ENCODE measurements at regions not wholly inside any gene's neighbourhood (a gene's known extent, or its start where the extent isn't known, plus 50 kb on each side); places are given as distances from the start of the nearest gene placed in this dataset.

DNA sequence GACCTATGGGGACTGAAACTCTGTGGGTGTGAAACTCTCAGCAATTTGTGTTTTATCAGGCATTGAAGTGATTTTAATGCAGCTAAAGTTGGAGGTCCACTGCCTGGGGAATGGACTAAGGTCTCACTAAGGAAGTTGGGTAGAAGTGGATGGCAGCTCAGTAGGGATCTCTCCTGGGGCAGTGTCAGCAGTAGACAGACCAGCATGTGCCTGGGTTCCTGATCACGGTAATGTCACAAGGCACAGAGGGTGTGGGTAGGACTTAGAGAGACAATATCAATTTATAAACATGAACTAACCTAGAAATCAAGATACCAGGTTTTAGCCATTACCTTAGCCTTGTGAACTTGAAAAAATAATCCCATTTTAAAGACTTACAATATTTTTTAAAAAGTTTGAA is 380.3 kb upstream of the LCORL start:
- DNase-seq = no peak

DNA sequence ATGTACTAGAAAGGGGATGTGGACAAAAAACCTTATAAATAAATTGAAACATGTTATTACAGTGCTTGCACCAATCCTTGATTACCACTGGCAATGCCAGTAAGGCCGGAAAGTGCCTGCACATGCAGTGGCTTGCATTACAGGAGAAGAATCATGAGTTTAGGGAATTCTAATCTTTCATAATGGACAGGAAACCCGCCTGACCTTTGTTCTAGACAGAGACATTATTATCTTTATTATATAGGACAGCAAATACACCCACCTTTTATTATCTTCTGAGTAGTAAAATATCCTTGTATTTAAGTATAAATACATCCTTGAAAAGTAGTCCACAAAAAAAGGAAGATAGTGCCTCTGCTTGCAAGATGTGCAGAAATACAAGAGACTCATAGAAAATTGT is 379.9 kb upstream of the LCORL start:
- DNase-seq = no peak

GRCh38 chr4:18398661-18399060 is 377.1 kb upstream of the LCORL start:
- DNase-seq = no peak

- DNase-seq = no peak
Observed at GRCh38 chr4:18397681-18398390, 376.3 kb upstream of the LCORL start.

- DNase-seq = no peak
Observed at GRCh38 chr4:18394656-18395055, 373.1 kb upstream of the LCORL start.

GRCh38 chr4:18391354-18391728 is 369.8 kb upstream of the LCORL start:
- no peak for DNase-seq

DNA sequence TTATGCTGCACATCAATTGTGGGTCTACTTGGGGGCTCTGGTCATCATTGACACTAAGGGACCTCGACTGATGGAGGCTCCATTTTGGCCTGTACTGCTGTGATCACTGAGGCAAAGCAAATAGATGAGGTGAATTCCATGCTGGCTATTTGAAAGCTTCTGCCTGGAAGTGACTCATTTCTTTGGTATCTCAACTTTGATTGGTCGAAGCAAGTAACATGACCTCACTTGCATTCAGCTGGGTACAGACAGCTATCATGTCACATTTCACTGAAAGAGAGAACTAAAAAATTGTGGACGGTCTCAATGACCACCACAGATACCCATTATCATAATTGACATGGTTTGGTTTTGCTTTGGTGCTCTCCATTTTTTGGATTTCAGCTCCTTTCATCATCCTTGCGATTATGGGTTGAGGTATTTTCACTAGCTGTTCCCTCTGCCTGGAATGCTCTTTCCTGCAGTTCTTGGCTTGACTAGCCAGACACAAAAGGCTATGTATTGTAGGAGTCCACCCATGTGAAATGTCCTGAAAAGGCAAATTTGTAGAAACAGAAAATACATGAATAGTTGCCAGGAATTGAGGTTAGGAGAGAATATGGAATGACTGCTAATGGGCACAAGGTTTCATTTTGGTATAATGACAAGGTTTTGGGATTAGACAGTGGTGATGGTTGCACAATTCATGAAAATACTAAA is 369.2 kb upstream of the LCORL start:
- DNase-seq = no peak

DNA sequence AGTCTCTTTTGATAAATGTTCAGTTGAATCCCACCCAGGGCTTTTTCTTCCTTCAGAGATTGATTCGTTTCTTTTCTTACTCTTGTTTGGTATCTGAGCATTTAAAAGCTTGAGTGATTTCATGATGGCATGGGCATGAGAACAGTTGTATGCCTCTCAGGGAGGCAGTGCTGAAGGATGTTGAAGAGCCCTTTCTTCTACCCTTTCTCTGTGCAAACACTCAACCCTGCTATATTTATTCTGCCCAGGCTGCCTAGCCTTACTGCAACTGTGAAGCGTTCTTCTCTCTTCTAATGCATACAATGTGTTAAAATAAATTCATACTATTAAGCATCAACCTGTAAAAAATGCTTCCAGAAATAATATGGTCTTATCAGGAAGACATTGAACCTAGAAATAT is 367.6 kb upstream of the LCORL start:
- DNase-seq = no peak

- no peak for DNase-seq
Observed at GRCh38 chr4:18388039-18388438, 366.5 kb upstream of the LCORL start.

DNA sequence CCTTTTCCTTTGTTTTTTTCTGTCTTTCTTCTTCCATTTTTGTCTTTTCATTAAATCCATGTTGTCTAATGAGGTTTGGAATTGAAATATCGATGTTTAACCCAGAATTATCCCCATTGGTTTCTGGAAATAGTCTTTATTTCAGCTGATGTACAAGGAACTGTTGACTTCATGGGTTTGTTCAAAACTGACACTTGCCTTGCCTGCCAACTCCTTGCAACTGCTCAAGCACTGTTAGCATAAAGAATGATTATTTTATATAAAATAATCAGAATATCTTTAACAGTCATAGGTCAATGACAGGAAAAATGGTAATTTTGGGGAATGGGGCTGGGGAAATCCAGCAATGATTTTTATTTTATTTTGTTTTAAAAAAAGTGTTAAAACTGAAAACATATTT is 359.6 kb upstream of the LCORL start:
- DNase-seq = no peak

DNA sequence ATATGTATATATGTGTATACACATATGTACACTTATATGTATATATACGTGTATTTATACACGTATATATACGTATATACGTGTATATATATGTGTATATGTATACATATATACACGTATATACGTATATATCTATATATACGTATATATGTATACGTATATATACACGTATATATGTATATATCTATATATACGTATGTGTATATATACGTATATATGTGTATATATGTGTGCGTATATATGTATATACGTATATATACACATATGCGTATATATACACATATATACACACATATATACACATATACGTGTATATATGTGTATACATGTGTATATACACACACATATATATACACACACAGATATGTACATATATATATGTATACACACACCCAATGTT is 348.0 kb upstream of the LCORL start:
- DNase-seq = no peak

DNA sequence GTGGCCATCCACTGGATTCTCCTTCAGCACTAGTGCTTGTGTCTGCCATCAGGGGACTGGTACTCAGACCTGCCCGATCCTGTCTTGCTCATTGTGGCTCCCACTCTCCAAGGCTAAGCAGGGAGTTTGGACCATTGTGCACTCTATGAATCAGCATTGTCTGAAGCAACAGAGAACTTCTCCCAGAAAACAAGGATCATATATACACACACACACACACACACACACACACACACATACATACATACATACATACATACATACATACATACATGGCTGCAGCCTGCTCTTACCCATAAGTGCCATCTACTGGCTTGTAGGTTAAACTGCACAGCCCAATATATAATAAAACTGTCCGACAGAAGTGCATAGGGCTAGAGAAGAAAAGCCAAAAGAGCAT is 345.3 kb upstream of the LCORL start:
- DNase-seq = no peak

DNA sequence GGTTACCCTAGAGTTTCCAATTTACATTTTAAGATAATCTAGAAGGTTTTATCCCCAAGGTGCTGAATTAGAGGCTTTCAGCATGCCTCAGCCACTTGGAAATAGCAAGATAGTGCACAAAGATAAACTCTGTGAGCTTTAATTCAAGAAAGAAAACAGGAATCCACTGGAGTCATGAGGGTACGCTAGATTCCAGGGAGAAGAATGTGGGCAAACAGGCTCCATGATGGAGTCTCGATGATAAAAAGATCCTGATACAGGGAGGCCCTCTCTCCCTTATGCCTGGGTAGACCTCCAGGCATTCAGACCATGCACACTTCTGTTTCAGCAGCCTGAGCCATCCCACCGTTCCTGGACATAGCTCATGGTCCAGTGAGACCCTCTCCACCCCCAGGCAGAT is 344.6 kb upstream of the LCORL start:
- DNase-seq = no peak

DNA sequence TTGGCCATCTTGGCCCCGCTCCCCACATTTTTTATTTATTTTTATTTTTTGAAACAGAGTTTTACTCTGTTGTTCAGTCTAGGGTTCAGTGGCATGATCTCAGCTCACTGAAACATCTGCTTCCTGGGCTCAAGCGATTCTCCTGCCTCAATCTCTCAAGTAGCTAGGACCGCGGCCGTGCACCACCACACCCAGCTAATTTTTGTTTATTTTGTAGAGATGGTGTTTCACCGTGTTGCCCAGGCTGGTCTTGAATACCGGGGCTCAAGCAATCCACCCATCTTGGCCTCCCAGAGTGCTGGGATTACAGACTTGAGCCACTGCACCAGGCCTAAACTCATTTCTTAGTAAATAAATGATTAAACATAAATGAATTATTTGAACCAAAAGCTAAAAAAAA is 322.0 kb upstream of the LCORL start:
- no peak for DNase-seq

GRCh38 chr4:18342847-18343246 is 321.3 kb upstream of the LCORL start:
- no peak for DNase-seq

- peak; percentile 61 for DNase-seq
Observed at GRCh38 chr4:18321956-18322530, 300.5 kb upstream of the LCORL start.

DNA sequence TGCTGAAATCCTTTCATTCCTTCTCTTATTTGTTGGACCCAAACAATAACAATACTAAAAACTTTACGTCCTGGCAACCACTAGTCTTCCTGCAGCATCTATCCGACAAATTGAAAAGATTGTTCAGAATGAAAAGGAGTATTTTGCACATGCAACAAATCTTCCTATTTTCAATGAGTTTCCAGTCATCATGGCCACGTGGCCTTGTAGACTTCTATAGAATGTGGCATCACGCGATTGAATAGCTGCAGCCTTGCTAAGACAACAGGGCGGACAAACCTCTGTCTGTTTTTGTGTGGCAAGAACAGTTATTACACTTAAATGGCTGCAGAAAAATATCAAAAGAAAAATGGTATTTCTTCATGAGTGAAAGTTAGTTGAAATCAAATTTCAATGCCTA is 297.9 kb upstream of the LCORL start:
- no peak for DNase-seq

DNA sequence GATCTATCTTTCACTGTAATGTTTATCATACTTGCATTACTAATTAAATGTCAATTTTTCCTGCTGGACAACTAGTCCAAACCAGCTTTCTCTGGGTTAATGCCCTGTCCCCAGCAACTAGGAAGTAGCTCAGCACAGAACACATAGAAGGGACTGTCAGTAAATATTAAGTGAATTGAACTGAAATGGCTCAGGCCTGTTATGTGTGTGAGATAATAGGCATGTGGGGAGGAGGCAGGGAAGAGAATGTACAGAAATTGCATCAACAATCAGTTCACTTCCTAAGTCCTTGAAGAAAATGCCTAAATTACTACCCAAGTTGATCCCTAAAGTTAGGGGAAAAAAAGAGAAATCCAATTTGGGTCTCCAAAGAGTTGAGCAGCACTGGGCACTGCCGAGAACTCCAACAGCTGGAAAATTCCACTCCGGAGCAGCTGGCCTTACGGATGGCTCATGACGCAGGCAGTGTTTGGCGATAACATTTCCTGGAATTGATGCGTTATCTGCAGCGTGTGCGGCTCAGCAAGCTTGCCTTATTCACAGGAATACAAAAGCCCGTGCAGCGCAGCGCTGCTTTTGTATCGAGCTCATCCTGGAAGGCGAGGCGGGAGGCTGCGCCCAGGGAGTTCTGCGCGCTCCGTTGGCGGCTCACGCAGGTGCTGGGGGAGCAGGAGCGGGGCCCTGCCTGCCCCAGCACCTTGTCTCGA is 297.3 kb upstream of the LCORL start:
- no peak for DNase-seq

- DNase-seq = no peak
Observed at GRCh38 chr4:18314731-18315130, 293.2 kb upstream of the LCORL start.

GRCh38 chr4:18297684-18298083 is 276.1 kb upstream of the LCORL start:
- no peak for DNase-seq

GRCh38 chr4:18296411-18296810 is 274.9 kb upstream of the LCORL start:
- DNase-seq = no peak

- no peak for DNase-seq
Observed at GRCh38 chr4:18294846-18295245, 273.3 kb upstream of the LCORL start.

GRCh38 chr4:18294021-18294420 is 272.5 kb upstream of the LCORL start:
- DNase-seq = no peak

DNA sequence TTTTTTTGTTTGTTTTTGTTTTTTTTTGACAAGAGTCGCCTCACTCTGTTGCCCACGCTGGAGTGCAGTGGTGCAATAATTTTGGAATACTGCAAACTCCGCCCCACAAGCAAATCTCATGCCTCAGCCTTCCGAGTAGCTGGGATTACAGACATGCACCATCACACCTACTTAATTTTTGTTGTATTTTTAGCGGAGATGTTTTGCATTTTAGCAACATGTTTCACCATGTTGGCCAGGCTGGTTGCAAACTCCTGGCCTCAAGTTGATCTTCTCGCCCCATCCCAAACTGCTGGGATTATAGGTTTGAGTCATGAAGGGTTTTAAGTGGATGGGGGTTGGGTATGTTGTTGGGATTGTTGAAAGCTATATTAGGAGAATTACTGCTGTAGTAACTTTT is 270.9 kb upstream of the LCORL start:
- no peak for DNase-seq

All from NCI-H2171 (cell line).